DMS79 (cell line): ENCODE measurements at regions not wholly inside any gene's neighbourhood (a gene's known extent, or its start where the extent isn't known, plus 50 kb on each side); places are given as distances from the start of the nearest gene placed in this dataset.
A peak's percentile ranks its signal among the peaks of the same experiment; 100 is the strongest.

Source experiments
- DNase-seq: peaks from one replicate; lab custom pipeline; 2025; lab: John Stamatoyannopoulos, UW

GRCh38 chr5:60374409-60374808, 325.6 kb downstream of the DEPDC1B start:
- DNase-seq: no peak

DNA sequence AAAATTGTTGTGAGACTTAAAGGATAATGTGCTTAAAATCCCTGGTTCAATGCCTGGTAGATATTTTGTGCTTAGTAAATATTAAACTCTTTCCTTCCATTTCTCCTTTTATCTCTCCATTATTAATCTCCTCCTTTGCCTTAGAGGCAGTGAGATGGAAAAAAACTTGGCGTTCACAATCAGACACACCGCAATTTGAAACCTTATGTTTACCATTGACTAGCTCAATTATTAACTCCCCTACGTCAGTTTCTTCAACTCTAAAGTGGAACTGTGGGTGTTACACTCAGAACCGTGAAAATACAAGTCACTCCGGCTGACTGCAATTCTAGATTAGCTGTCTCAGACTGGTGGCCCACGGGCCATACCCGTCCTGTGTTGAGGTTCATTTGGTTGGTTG, 327.2 kb downstream of the DEPDC1B start:
- DNase-seq: no peak

DNA sequence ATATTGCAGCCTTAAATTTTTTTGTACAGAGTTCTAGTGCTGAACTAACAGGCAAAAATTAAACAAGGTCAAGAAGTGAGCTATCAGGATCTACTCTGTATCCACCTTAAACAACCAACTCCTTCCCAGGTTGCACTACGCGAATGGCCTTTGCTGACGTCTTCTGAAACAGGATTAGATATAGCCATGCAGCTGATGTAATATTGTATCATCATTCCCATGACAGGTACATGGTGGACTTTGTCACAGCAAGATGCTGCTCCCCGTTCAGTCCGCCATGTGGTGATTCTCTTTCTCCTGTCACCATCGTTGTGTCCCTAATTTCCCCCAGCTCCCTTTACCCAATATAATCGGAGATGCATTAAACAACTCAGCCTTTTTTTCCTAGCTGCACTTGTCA, 328.9 kb downstream of the DEPDC1B start:
- no peak for DNase-seq

DNA sequence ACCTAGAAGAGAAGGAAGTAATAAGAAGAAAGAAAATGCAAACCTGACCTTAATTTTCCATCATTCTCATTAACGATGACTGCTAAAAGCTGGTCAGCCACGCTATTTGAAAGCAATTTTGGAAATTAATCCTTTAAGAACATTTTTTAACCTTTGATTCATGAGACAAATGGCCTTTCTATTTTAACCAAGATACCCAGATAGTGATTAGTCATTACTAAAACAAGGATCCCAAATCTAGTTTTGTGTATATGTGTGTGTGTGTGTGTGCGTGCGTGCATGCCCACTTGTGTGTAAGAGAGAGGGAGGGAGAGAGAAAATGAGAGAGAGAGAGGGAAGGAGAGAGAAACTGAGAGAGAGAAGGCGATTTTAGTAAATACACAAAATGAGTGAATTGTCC, 329.5 kb downstream of the DEPDC1B start:
- no peak for DNase-seq

DNA sequence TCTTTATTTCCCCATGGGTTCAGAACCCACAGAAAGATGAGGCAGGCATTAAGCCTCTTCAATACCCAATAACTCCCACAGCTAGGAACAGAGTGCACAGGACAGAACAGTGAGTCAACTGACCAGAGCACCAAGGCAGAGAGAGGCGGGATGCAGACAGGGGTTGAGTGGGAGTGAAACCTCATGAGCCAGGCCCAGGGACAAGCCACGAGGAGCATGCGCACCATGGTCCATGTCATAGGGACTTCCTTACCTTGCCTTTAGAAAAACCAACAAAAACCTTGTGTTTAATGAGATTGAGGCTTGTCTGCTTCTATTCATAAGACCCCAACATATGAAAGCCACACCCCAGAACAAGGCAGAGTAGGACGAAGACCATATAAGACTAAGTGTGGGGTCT, 330.6 kb downstream of the DEPDC1B start:
- no peak for DNase-seq

DNA sequence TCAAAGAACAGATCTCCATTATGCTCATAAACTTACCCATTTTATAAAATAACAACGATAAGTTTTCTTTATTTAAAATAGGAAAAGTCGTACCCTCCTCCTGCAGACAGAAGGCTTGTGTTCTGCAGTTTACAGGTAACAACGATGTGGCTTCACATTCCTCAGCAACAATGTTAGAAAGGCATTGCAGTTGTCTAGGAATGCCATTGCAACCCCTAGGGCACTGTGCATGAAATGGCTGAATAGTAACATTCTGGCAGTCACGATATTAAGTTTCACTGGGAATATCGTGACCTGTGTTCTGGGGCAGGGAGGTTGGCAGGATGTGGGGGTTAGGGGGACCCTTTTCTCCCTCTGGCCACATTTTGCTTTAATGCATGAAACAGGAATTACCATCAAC, 331.9 kb downstream of the DEPDC1B start:
- no peak for DNase-seq

DNA sequence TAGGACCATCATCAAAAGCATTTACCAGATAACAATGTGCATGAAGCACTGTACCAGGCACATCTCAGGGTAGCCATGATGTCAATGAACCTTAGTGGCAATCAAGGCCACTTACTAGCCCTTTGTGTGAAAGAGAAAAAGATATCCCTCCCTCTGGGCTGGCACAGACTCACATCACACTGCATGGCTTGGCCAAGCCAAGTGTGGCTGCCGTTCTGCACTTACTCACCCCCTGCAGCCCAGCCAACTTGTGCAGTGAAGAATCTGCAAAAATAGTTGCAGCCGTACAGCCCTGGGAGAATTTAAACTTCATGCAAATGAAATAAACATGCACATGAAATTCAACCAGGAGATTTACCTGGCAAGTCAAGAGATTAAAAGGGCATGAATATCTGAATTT, 333.5 kb downstream of the DEPDC1B start:
- DNase-seq: no peak

DNA sequence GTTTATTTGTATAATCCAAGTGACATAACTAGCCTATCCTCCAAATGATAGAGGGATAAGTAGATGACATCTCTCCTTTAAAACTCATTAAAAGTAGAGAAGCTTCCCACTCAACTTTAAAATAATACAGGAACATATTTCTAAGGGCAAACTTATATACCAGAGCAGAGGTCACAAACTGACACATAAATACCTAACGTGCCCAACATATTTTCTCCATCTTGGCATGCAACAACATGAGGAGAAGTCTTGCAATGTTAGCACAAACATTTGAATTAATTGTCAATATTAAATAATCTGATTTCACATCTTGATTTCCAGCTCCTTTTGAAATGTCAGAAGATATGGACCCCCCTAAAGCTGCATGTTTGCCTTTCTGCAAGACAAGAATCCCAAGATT, 335.0 kb downstream of the DEPDC1B start:
- no peak for DNase-seq

- DNase-seq: no peak
Observed at GRCh38 chr5:60362158-60362557, 337.8 kb downstream of the DEPDC1B start.

GRCh38 chr5:60360355-60360754, 339.6 kb downstream of the DEPDC1B start:
- DNase-seq: no peak

DNA sequence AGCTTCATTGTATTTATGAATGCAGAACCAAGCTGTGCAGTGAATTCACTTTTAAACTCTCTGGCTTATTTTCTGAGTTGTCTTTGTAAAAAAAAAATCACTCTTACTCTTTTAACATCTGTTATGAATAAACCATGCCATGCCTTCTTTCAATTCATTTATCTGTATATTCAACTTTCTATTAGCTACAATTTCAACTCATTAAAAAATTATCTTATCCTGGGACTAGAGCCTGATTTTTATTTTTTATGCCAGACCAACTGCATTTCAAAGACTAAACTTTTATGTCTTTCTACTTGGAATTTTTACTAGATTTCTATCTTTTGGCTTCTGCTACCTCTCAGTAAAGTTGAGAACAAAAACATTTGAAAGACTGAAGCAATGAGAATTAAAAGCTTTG, 342.7 kb downstream of the DEPDC1B start:
- no peak for DNase-seq

DNA sequence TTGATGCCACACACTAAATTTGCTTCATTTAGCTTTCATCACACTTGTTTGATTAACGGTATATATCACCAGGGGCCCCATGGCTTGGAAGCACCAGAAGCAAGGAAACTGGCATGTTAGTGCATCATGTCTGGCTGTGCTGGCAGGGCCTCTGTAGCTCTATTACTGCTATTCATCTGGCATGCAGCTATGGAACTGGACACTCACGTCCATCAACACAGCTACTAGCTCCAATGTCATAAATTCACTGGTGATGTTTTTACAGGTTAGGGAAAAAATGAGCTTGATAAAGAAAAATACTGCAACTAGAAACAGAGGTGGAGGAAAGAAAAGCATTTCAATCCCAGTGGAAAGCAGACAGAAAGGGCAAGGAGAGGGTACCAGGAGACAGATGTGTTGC, 343.2 kb downstream of the DEPDC1B start:
- DNase-seq: no peak

GRCh38 chr5:60355181-60355580, 344.8 kb downstream of the DEPDC1B start:
- no peak for DNase-seq

- no peak for DNase-seq
Observed at GRCh38 chr5:60354311-60354710, 345.7 kb downstream of the DEPDC1B start.

- DNase-seq: peak; percentile 13
Observed at GRCh38 chr5:60352992-60353599, 346.9 kb downstream of the DEPDC1B start.

GRCh38 chr5:60350794-60351193, 349.2 kb downstream of the DEPDC1B start:
- DNase-seq: peak; percentile 1

DNA sequence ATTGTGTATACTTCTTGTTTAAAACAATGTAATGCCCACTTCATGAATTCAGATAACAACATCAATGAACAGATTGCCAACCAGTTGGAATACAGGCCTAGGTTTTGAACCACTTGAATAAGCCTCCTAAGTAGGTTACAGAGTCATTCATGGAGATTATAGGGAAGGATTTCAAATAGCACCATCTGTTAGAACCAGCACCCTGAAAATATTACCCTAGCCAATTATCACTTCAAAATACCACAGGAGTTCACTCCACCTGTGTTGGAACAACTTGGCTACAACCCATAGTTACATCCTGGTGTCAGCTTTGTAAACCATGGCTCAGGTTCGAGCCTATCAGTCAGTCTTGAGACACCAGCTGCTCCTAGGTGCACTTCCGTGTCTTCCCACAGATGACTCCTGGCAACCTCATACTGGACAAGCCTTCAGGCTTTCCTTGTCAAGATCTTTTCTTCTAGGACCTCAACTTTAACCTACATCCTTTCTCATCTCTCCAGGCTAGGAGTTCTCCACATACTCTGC, 350.0 kb downstream of the DEPDC1B start:
- DNase-seq: no peak

- no peak for DNase-seq
Observed at GRCh38 chr5:60346393-60346792, 353.6 kb downstream of the DEPDC1B start.

DNA sequence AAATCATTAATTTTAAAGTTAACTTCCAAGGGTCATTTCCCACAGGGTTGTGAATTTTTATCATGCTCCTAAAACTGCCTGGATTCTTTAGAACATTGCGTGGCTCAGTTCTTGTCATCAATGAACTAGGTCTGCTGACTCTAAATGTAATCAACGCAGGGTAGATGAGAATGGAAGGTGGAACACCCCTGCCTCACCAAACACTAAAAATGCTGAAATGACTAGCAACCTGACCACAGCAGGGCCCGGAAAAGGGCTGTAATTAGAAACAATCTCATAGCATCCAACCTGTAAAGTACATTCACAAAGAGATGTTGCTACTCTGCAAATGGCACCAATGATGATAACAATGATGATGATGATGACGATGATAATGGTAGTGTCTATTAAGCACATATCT, 356.9 kb downstream of the DEPDC1B start:
- DNase-seq: no peak

- DNase-seq: peak; percentile 67
Observed at GRCh38 chr5:60340965-60341471, 358.9 kb downstream of the DEPDC1B start.

DNA sequence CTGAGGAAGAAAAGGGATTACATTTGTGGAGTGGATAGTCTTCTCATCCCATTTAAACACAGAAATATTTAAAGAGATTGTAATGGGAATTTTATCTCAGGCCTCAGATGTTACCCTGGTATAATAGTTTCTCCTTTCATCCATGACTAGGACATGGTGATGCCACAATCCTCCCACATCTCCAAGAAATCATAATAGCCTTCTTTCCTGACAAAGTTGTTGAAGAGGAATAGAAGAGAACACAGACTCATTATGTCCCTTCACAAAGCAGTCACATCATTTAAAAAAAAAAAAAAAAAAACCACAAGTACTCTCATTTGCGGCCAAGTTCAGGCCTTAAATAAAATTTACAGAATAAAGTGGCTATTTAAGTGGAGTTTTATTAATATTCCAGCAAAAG, 359.6 kb downstream of the DEPDC1B start:
- DNase-seq: peak; percentile 1

GRCh38 chr5:60339691-60340201, 360.2 kb downstream of the DEPDC1B start:
- DNase-seq: peak; percentile 39

GRCh38 chr5:60338846-60339245, 361.1 kb downstream of the DEPDC1B start:
- DNase-seq: no peak

- no peak for DNase-seq
Observed at GRCh38 chr5:60336491-60336890, 363.5 kb downstream of the DEPDC1B start.
